Peyer's patch (tissue), 4 donors: ENCODE measurements at regions not wholly inside any gene's neighbourhood (a gene's known extent, or its start where the extent isn't known, plus 50 kb on each side); places are given as distances from the start of the nearest gene placed in this dataset.
"Not testable (repeated sequence)": the region's sequence is repeated elsewhere in the genome, so short reads cannot be mapped to it uniquely, and the experiment has no call there.

Experiments
- DNase-seq, 3 donors: peaks; one replicate each; pipeline ENCODE4 v3.0.0-alpha.2; 2017 to 2019
- H3K27ac ChIP-seq, 4 donors: fragments of 200-600 bp; sonication (generic); one replicate each; pipeline ENCODE4 v1.5.1; 2016 to 2019
- H3K27me3 ChIP-seq, 2 donors: fragments of 200-600 bp; sonication (generic); one replicate each; pipeline ENCODE4 v1.5.1; 2019
- H3K36me3 ChIP-seq, 3 donors: fragments of 200-600 bp; sonication (generic); one replicate each; pipeline ENCODE4 v1.5.1; 2016 to 2019
- H3K4me1 ChIP-seq, 4 donors: fragments of 200-600 bp; sonication (generic); one replicate each; pipeline ENCODE4 v1.5.1; 2016 to 2019
- H3K4me3 ChIP-seq, 4 donors: fragments of 200-600 bp; sonication (generic); 1 replicate in 3 of 4; 2 replicates in 1 of 4; pipeline ENCODE4 v1.5.1; 2016 to 2019; ENCODE audit warnings: mild to moderate bottlenecking in 1 of 4
- H3K9me3 ChIP-seq, 4 donors: fragments of 200-600 bp; sonication (generic); one replicate each; pipeline ENCODE4 v1.5.1; 2016 to 2019; ENCODE audit warnings: mild to moderate bottlenecking in 1 of 4
- POLR2A ChIP-seq, 2 donors: fragments of 450-650 bp; IDR thresholded peaks; one replicate each; pipeline ENCODE4 v1.5.1; 2017; ENCODE audit warnings: antibody characterized with exemption in 2 of 2, mild to moderate bottlenecking in 2 of 2, moderate library complexity in 2 of 2
- TF ChIP-seq, protein P1 (sequence below), 6 experiments: fragments of 450-650 bp in 4 of 6; fragments of 200-600 bp in 2 of 6; sonication (generic) in 1 of 6; IDR thresholded peaks; one replicate each; pipeline ENCODE4 v1.5.1; 2017 to 2019; ENCODE audit warnings: antibody characterized with exemption in 6 of 6, mild to moderate bottlenecking in 3 of 6, moderate library complexity in 1 of 6

GRCh38 chr12:72746048-72746447 is 473.9 kb downstream of the TRHDE start:
- no peak for DNase-seq
- no peak overlapping the region for H3K4me3 ChIP-seq
- TF ChIP-seq, protein P1, sequence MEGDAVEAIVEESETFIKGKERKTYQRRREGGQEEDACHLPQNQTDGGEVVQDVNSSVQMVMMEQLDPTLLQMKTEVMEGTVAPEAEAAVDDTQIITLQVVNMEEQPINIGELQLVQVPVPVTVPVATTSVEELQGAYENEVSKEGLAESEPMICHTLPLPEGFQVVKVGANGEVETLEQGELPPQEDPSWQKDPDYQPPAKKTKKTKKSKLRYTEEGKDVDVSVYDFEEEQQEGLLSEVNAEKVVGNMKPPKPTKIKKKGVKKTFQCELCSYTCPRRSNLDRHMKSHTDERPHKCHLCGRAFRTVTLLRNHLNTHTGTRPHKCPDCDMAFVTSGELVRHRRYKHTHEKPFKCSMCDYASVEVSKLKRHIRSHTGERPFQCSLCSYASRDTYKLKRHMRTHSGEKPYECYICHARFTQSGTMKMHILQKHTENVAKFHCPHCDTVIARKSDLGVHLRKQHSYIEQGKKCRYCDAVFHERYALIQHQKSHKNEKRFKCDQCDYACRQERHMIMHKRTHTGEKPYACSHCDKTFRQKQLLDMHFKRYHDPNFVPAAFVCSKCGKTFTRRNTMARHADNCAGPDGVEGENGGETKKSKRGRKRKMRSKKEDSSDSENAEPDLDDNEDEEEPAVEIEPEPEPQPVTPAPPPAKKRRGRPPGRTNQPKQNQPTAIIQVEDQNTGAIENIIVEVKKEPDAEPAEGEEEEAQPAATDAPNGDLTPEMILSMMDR (IDR thresholded peaks at IDR 0.05), result no peak
- no peak for TF ChIP-seq POLR2A (IDR thresholded peaks at IDR 0.05)
- no peaks in the 10 kb centered on the region for H3K4me1 ChIP-seq
- no peak overlapping the region for H3K27ac ChIP-seq
- H3K9me3 ChIP-seq, result no peaks in the 10 kb centered on the region
- H3K27me3 ChIP-seq, result no peaks in the 10 kb centered on the region
- no peaks in the 10 kb centered on the region for H3K36me3 ChIP-seq

DNA sequence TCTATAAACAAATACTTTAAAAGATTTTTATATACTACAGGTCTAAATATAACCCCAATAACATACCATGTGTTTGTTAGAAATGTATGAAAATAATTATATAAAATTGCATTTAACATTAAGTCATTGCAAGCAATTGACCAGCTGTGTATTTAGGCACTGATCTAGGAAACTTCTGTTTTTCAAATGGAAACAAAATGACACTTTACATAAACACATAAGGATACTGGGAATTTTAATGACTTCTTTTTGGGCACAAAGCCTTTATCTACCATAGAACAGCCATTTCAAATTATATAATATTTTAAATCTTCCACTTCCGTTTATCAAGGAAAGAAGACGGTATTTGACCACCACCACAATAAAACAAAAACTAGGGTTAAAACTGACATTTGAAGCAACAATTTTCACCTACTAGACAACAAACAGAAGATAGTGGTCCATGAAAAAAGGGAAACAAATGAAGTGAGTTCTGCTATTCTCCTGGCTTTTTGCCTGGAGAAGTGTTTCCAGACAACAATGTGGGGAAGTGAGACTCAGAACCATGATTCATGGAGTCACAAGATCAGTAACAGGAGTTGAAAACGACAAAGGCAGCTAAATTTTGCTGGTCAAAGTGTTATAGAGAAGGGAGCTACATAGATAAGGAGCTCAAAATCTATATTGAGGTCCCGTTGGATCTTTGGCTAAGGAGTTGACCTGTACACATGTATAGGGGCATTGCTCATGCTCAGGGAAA is 475.1 kb downstream of the TRHDE start:
- Histone ChIP-seq H3K4me1 (no peaks in the 10 kb centered on the region), H3K9me3 (no peaks in the 10 kb centered on the region), H3K27ac (no peak overlapping the region), H3K27me3 (no peaks in the 10 kb centered on the region), H3K36me3 (no peaks in the 10 kb centered on the region), H3K4me3 (no peak overlapping the region)
- no peak for DNase-seq
- no peak for TF ChIP-seq POLR2A (IDR thresholded peaks at IDR 0.05)
- TF ChIP-seq, protein P1 (IDR thresholded peaks at IDR 0.05), result no peak

DNA sequence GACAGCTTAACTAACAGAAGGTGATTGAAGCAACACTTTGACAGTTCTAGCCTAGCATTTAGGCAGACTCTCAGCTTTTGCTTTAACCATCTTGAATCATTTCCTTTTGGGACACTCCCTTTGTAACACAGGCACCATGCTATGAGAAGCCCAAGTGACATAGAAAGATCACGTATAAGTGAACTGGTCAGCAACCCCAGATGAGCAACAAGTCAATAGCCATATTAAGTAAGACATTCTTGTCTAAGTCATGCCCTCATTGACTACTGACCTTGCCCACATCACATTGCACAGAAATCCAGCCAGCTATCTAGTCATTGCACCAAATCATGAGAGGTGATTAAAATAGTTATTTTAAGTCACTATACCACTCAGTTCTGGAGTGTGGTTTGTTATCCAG is 476.8 kb downstream of the TRHDE start:
- Histone ChIP-seq H3K4me1 (no peaks in the 10 kb centered on the region), H3K27me3 (no peaks in the 10 kb centered on the region), H3K27ac (no peak overlapping the region), H3K4me3 (no peak overlapping the region), H3K36me3 (no peaks in the 10 kb centered on the region), H3K9me3 (no peaks in the 10 kb centered on the region)
- no peak for DNase-seq
- no peak for TF ChIP-seq POLR2A (IDR thresholded peaks at IDR 0.05)
- TF ChIP-seq, protein P1 (IDR thresholded peaks at IDR 0.05), result no peak

GRCh38 chr12:72753571-72753970 is 481.4 kb downstream of the TRHDE start:
- Histone ChIP-seq H3K9me3 (no peaks in the 10 kb centered on the region), H3K27ac (no peak overlapping the region), H3K36me3 (no peaks in the 10 kb centered on the region), H3K4me3 (no peak overlapping the region), H3K4me1 (no peaks in the 10 kb centered on the region), H3K27me3 (no peaks in the 10 kb centered on the region)
- TF ChIP-seq POLR2A (IDR thresholded peaks at IDR 0.05), result no peak
- TF ChIP-seq, protein P1 (IDR thresholded peaks at IDR 0.05), result no peak
- no peak for DNase-seq

GRCh38 chr12:72754026-72754425 is 481.9 kb downstream of the TRHDE start:
- not testable (repeated sequence) for H3K27ac ChIP-seq, H3K9me3 ChIP-seq, H3K27me3 ChIP-seq, H3K36me3 ChIP-seq, H3K4me1 ChIP-seq, DNase-seq, H3K4me3 ChIP-seq

DNA sequence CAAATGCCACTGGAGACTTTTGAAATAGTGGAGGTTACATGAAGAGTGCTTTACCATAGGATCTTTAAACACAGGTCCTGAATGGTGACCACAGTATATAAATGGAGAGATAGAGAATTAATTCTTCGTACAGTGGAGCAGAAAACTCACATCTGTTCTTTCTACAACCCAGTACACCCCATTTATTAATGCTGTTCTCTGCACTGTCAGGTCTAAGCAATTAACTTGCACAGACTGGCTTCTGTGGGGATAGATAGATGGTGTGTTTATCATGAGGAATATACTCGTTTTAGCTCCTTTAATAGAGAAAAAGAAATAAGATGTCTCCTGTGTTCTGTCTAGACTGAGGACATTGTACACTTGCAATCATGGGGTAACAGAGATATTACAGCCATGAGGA is 494.3 kb downstream of the TRHDE start:
- Histone ChIP-seq H3K9me3 (no peaks in the 10 kb centered on the region), H3K4me1 (no peaks in the 10 kb centered on the region), H3K27me3 (no peaks in the 10 kb centered on the region), H3K36me3 (no peaks in the 10 kb centered on the region), H3K27ac (no peak overlapping the region), H3K4me3 (no peak overlapping the region)
- no peak for DNase-seq
- TF ChIP-seq, protein P1 (IDR thresholded peaks at IDR 0.05), result no peak
- no peak for TF ChIP-seq POLR2A (IDR thresholded peaks at IDR 0.05)
